ENCODE measurements at regions not wholly inside any gene's neighbourhood (a gene's known extent, or its start where the extent isn't known, plus 50 kb on each side); places are given as distances from the start of the nearest gene placed in this dataset.

DNA sequence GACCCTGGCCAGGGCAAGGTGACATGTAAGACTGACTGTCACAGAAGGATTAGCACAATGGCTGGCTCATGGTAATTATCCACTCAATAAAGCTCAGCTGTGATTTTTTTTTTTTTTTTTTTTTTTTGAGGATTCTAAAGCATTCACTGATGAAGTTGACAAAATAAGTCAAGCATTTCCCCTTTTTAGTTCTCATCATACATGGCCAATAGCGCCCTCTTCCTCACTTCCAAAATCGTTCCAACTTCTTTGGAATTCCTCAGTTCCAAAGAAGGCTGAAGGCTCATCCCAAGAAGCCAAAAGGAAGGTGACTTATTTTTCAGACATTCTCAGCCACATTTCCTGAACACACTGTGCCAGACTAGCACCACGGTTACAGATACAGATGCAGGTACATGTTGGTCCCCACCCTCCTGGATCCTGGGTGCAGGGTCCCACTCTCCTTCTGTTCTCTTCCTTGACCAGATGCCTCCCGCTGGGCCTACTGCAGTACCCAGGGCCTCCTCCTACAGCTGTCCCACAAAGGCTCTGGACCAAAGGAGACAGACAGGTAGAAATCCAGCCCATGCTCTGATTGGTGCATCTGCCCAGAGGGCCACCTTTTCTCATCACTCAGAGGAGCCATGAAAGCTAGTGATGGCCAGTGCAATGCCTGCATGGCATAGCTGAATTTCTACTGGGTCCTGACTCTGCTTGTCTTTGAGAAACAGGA is 202.6 kb downstream of the UACA start:
- 71 to 80% (median 79%) methylated on average over 4 of the region's 4 CpGs for WGBS, 4 donors
- Histone ChIP-seq H3K36me3 (replicated peaks in 1 of 2) (no peaks in the 10 kb centered on the region), H3K4me1 (replicated peaks in 1 of 2) (peaks cover 4 to 7% of the 10 kb centered on the region in 2 donors), H3K27ac (no peak overlapping the region), H3K27me3 (no peaks in the 10 kb centered on the region), H3K9me3 (replicated peaks in 1 of 3) (no peaks in the 10 kb centered on the region), H3K4me3 (no peak overlapping the region)
- DNase-seq, result peak in 1 of 7 donors; percentile 37
- no peak for TF ChIP-seq POLR2A (IDR thresholded peaks at IDR 0.05)
- TF ChIP-seq, protein P1, sequence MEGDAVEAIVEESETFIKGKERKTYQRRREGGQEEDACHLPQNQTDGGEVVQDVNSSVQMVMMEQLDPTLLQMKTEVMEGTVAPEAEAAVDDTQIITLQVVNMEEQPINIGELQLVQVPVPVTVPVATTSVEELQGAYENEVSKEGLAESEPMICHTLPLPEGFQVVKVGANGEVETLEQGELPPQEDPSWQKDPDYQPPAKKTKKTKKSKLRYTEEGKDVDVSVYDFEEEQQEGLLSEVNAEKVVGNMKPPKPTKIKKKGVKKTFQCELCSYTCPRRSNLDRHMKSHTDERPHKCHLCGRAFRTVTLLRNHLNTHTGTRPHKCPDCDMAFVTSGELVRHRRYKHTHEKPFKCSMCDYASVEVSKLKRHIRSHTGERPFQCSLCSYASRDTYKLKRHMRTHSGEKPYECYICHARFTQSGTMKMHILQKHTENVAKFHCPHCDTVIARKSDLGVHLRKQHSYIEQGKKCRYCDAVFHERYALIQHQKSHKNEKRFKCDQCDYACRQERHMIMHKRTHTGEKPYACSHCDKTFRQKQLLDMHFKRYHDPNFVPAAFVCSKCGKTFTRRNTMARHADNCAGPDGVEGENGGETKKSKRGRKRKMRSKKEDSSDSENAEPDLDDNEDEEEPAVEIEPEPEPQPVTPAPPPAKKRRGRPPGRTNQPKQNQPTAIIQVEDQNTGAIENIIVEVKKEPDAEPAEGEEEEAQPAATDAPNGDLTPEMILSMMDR (IDR thresholded peaks at IDR 0.05), result no peak
- intact Hi-C loops (cut with DNase I), result no loop called here

DNA sequence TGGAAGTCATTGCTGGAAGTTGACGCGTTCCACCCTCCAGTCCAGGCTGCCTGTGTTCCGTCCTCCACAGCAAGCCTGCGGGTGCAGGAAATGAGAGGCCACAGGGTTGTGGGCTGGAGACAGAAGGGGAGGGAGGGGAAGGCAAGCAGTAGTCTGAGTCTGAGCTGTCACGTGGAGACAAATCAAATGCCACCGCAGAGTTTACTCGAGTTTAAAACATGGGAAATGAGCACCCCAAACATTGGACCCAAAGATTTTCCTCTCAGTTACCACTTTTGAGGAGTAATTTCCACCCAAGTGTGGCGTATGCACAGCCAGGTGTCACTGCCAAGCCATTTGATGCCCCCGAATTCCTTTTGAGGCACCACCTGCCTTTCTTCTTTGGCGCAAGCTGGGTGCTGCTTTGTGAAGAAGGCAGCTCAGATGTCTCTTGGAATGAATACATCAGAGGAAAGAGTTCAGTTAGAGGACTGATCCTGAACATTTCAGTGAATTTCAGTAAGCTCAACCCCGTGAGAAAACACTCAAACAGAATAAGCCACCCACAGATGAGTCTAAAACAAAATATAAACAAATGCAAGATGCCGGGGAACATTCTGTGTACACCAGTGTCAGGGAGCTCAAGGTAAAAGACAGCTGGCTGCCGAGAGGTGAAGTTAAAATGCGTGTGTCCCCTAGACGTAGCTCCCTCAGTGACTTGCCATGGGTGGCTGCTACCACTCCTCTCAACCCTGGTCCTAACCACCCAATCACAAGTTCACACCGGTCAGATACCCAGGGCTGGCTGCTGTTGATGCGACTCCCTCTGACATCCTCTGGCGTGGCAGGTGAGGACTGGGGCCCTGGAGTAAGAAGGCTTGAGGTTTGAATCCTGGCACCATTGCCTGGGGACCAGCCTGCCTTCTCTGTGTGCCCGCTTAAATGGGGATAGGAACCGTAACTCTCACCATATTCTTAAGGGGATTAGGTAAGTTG is 203.8 kb downstream of the UACA start:
- Histone ChIP-seq H3K27me3 (no peaks in the 10 kb centered on the region), H3K4me3 (no peak overlapping the region), H3K27ac (no peak overlapping the region), H3K36me3 (replicated peaks in 1 of 2) (no peaks in the 10 kb centered on the region), H3K9me3 (replicated peaks in 1 of 3) (no peaks in the 10 kb centered on the region), H3K4me1 (replicated peaks in 1 of 2) (peaks cover 4 to 7% of the 10 kb centered on the region in 2 donors)
- intact Hi-C loops (cut with DNase I), result no loop called here
- TF ChIP-seq, protein P1 (IDR thresholded peaks at IDR 0.05), result no peak
- no peak for TF ChIP-seq POLR2A (IDR thresholded peaks at IDR 0.05)
- peak; percentile 23 to 65 (median 49) for DNase-seq
- WGBS, 4 donors, result 40 to 57% (median 50%) methylated on average over 20 of the region's 20 CpGs

DNA sequence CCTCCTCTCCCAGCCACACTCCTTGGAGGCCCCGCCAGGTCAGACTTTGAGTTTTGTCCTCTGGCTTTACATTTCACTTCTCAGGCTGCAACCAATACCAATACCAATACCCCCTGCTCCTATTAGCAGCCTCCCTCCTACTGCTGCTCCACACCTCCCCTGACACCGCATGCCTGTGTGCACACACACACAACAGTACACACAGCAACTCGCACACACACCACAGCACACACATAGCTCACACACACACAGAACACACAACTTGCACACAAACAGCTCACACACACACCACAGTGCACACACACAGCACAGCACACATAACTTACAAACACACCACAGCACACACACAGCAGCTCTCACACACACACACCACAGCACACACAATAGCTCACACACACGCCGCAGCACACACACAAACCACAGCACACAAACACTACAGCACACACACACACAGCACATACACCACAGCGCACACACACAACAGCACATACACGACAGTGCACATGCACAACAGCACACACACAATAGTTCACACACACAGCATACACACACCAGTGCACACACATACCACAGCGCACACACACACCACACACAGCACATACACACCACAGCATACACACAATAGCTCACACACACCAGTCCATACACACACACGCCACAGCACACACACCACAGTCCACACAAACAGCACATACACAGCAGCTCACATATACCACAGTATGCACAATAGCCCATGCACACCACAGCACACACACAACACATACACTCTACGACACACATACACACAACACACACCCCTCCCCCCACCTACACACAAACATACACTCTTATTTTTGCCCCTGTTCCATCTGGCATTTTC is 204.7 kb downstream of the UACA start:
- no peak overlapping the region for H3K27ac ChIP-seq
- H3K9me3 ChIP-seq (replicated peaks in 1 of 3), result no peaks in the 10 kb centered on the region
- no peak for TF ChIP-seq POLR2A (IDR thresholded peaks at IDR 0.05)
- TF ChIP-seq, protein P1 (IDR thresholded peaks at IDR 0.05), result no peak
- DNase-seq, result peak in 1 of 7 donors; percentile 6
- 70 to 78% (median 74%) methylated on average over 10 of the region's 10 CpGs for WGBS, 4 donors
- intact Hi-C loops (cut with DNase I), result no loop called here
- H3K4me1 ChIP-seq (replicated peaks in 1 of 2), result peaks cover 4 to 7% of the 10 kb centered on the region in 2 donors
- H3K27me3 ChIP-seq, result no peaks in the 10 kb centered on the region
- no peaks in the 10 kb centered on the region for H3K36me3 ChIP-seq (replicated peaks in 1 of 2)
- H3K4me3 ChIP-seq, result no peak overlapping the region
